HepG2 (cell line): ENCODE measurements at regions not wholly inside any gene's neighbourhood (a gene's known extent, or its start where the extent isn't known, plus 50 kb on each side); places are given as distances from the start of the nearest gene placed in this dataset.

Experiments used
- ATAC-seq: fragments of 200-7000 bp; cut with Tn5 transposase; 3 replicates; pipeline ENCODE4 v1.9.1; 2020; ENCODE audit warnings: mild to moderate bottlenecking, moderate library complexity
- BruUV-seq: library from RNA; stranded (reverse); fragments of 400-500 nt; replicated peaks from 2 replicates; lab custom pipeline; 2021; lab: Mats Ljungman, UMichigan
- CTCF ChIA-PET: fragments of 300-600 bp; formaldehyde crosslinking; extraction: SDS; loops from one replicate; lab custom pipeline; 2021; ENCODE audit warnings: low total read pairs, inconsistent platforms, low intra/inter-chr PET ratio; lab: Yijun Ruan, JAX
- POLR2A ChIA-PET: fragments of 350-600 bp; sonication (Branson Sonifier 250); formaldehyde crosslinking; loops from one replicate; lab custom pipeline; 2020; ENCODE audit warnings: antibody characterized with exemption, inconsistent platforms; lab: Yijun Ruan, JAX
- DNase-seq: peaks from one replicate; pipeline ENCODE4 v3.0.0-alpha.2; 2015; ENCODE audit warnings: low spot score
- FAIRE-seq: peaks from 3 replicates; lab custom pipeline; 2011; peaks lifted over from hg19 to GRCh38; lab: Jason Lieb, UNC
- H2AFZ ChIP-seq: one replicate; pipeline ENCODE4 v1.6.1; 2011; ENCODE audit warnings: low read length, inconsistent platforms
- H3K27ac ChIP-seq: fragments of 300-600 bp; 3 replicates; pipeline ENCODE4 v1.8.0; 2011; ENCODE audit warnings: mixed run types, mild to moderate bottlenecking, mixed read lengths, low read length, inconsistent platforms; ENCODE audit not compliant: insufficient read depth; ENCODE audit errors: extremely low read length
- H3K27me3 ChIP-seq, 2 experiments: fragments of 200-600 bp in 1 of 2; 2 replicates in 1 of 2; 3 replicates in 1 of 2; pipeline versions ENCODE4 v1.6.0 to v1.8.0; 2011; ENCODE audit warnings: low read length in 2 of 2, mild to moderate bottlenecking in 2 of 2, moderate library complexity in 2 of 2, inconsistent platforms in 1 of 2; ENCODE audit not compliant: insufficient read depth in 2 of 2, control insufficient read depth in 1 of 2
- H3K36me3 ChIP-seq, 2 experiments: fragments of 200-600 bp in 1 of 2; replicated peaks in 1 of 2; 2 replicates in 1 of 2; 3 replicates in 1 of 2; pipeline versions ENCODE4 v1.5.1 to v1.8.0; 2011; ENCODE audit warnings: low read length in 2 of 2, inconsistent platforms in 1 of 2; ENCODE audit not compliant: insufficient read depth in 2 of 2, control insufficient read depth in 1 of 2
- H3K4me1 ChIP-seq: 2 replicates; pipeline ENCODE4 v1.5.1; 2012; ENCODE audit warnings: low read length, inconsistent platforms; ENCODE audit not compliant: insufficient read depth
- H3K4me2 ChIP-seq: 2 replicates; pipeline ENCODE4 v1.6.0; 2011; ENCODE audit warnings: low read depth, low read length, inconsistent platforms
- H3K4me3 ChIP-seq, 3 experiments: fragments of 200-600 bp in 1 of 3; sonication (generic), shearing (Covaris generic) in 1 of 3; replicated peaks in 1 of 3; 2 replicates each; pipeline ENCODE4 v1.5.1; 2011 to 2016; ENCODE audit warnings: low read length in 3 of 3, inconsistent platforms in 2 of 3, low read depth in 2 of 3, mild to moderate bottlenecking in 2 of 3, control low read depth in 1 of 3, mixed read lengths in 1 of 3; ENCODE audit not compliant: insufficient read depth in 1 of 3
- H3K79me2 ChIP-seq: one replicate; pipeline ENCODE4 v1.6.1; 2011; ENCODE audit warnings: low read length, inconsistent platforms; ENCODE audit not compliant: insufficient read depth
- H3K9ac ChIP-seq: 2 replicates; pipeline ENCODE4 v1.6.0; 2011; ENCODE audit warnings: mild to moderate bottlenecking, low read depth, low read length, inconsistent platforms; ENCODE audit not compliant: insufficient read depth
- H3K9me3 ChIP-seq: 2 replicates; pipeline ENCODE4 v1.5.1; 2012; ENCODE audit warnings: mild to moderate bottlenecking, low read length
- H4K20me1 ChIP-seq: 2 replicates; pipeline ENCODE4 v1.6.0; 2011; ENCODE audit warnings: inconsistent platforms, mild to moderate bottlenecking, low read length, moderate library complexity; ENCODE audit not compliant: insufficient read depth
- AFF4 ChIP-seq: sonication (generic); formaldehyde crosslinking; IDR thresholded peaks from 2 replicates; pipeline ENCODE4 v1.4.0; 2020; ENCODE audit warnings: missing genetic modification reagents
- ELF4 ChIP-seq: sonication (generic); formaldehyde crosslinking; IDR thresholded peaks from 2 replicates; pipeline ENCODE4 v1.5.0; 2020; ENCODE audit warnings: missing genetic modification reagents, mild to moderate bottlenecking, moderate library complexity, borderline replicate concordance
- RELA ChIP-seq: sonication (generic); formaldehyde crosslinking; IDR thresholded peaks from 2 replicates; pipeline ENCODE4 v1.4.0; 2020; ENCODE audit warnings: missing genetic modification reagents
- SRSF1 ChIP-seq: fragments of 200-400 bp; formaldehyde crosslinking; optimal IDR thresholded peaks from 2 replicates; pipeline ENCODE3; 2017; ENCODE audit warnings: mild to moderate bottlenecking, low read depth, low read length, moderate library complexity
- ZBTB34 ChIP-seq: sonication (generic); formaldehyde crosslinking; IDR thresholded peaks from 2 replicates; pipeline ENCODE4 v1.8.0; 2022; ENCODE audit warnings: mild to moderate bottlenecking, missing genetic modification reagents
- ZNF33A ChIP-seq: sonication (generic); formaldehyde crosslinking; IDR thresholded peaks from 2 replicates; pipeline ENCODE4 v1.5.1; 2020; ENCODE audit warnings: missing genetic modification reagents, mild to moderate bottlenecking, moderate library complexity, borderline replicate concordance
- ZNF513 ChIP-seq: sonication (generic); formaldehyde crosslinking; conservative IDR thresholded peaks from 2 replicates; pipeline ENCODE4 v1.5.0; 2020; ENCODE audit warnings: missing genetic modification reagents
- ZNF557 ChIP-seq: sonication (generic); formaldehyde crosslinking; IDR thresholded peaks from 2 replicates; pipeline ENCODE4 v1.4.0; 2020; ENCODE audit warnings: missing genetic modification reagents
- WGBS: methylation state at CpG from one replicate; pipeline ENCODE4 v1.1.6; 2017; ENCODE audit warnings: low lambda C conversion rate; 5-methylcytosine and 5-hydroxymethylcytosine counted together
- in situ Hi-C: cut with HindIII; loops from 2 replicates; pipeline ENCODE4 v1.10.0; 2017; ENCODE audit warnings: low pct_unique_long_range_greater_than_20kb; ENCODE audit not compliant: extremely low pct_ligation_motif_present
- intact Hi-C: fragments of 100-400 bp; cut with micrococcal nuclease; formaldehyde crosslinking; loops from one replicate; pipeline ENCODE4 v1.10.0; 2022; ENCODE audit not compliant: unreplicated experiment

GRCh38 chr2:187915810-187916209 is 361.6 kb upstream of the TFPI start:
- no peaks in the 10 kb centered on the region for H3K4me1 ChIP-seq
- no peak overlapping the region for H3K4me2 ChIP-seq
- ChIA-PET POLR2A (no interaction called here), CTCF (no interaction called here)
- H3K9me3 ChIP-seq, result no peaks in the 10 kb centered on the region
- in situ Hi-C loops, result no loop called here
- no TSS peak for BruUV-seq
- ATAC-seq (no peak), FAIRE-seq (no peak), DNase-seq (no peak)
- no peaks in the 10 kb centered on the region for H3K27me3 ChIP-seq
- WGBS, result 0% methylated on average over 4 of the region's 4 CpGs
- H3K36me3 ChIP-seq, result no peaks in the 10 kb centered on the region
- intact Hi-C loops, result no loop called here
- TF ChIP-seq ZNF33A (CRISPR knock-in tag), result no peak
- TF ChIP-seq ZNF557 (CRISPR knock-in tag), result no peak
- no peak for TF ChIP-seq ZNF513 (CRISPR knock-in tag)
- no peak for TF ChIP-seq ELF4 (CRISPR knock-in tag)
- no peak for TF ChIP-seq RELA (CRISPR knock-in tag)
- no peak for TF ChIP-seq SRSF1
- TF ChIP-seq ZBTB34 (CRISPR knock-in tag), result no peak
- no peak for TF ChIP-seq AFF4
- no peak overlapping the region for H2AFZ ChIP-seq
- H3K27ac ChIP-seq, result no peak overlapping the region
- H3K4me3 ChIP-seq, result no peak overlapping the region
- H3K79me2 ChIP-seq, result no peaks in the 10 kb centered on the region
- H4K20me1 ChIP-seq, result no peaks in the 10 kb centered on the region; the same call in 1 of the 2 replicates
- H3K9ac ChIP-seq, result no peak overlapping the region
